Suprapubic skin (tissue), 4 donors: ENCODE measurements at regions not wholly inside any gene's neighbourhood (a gene's known extent, or its start where the extent isn't known, plus 50 kb on each side); places are given as distances from the start of the nearest gene placed in this dataset.

Experiments
- DNase-seq, 2 donors: peaks; one replicate each; pipeline ENCODE4 v3.0.0-alpha.2; 2019; ENCODE audit warnings: low spot score in 2 of 2
- H3K27ac ChIP-seq: fragments of 200-600 bp; sonication (generic); one replicate; pipeline ENCODE4 v1.5.1; 2019
- H3K27me3 ChIP-seq: fragments of 200-600 bp; sonication (generic); one replicate; pipeline ENCODE4 v1.5.1; 2019
- H3K36me3 ChIP-seq: fragments of 200-600 bp; sonication (generic); one replicate; pipeline ENCODE4 v1.5.1; 2019
- H3K4me1 ChIP-seq: fragments of 200-600 bp; sonication (generic); one replicate; pipeline ENCODE4 v1.5.1; 2019
- H3K4me3 ChIP-seq: fragments of 200-600 bp; sonication (generic); one replicate; pipeline ENCODE4 v1.5.1; 2019; ENCODE audit warnings: mild to moderate bottlenecking
- H3K9me3 ChIP-seq: fragments of 200-600 bp; sonication (generic); one replicate; pipeline ENCODE4 v1.5.1; 2019
- EP300 ChIP-seq: sonication (generic); formaldehyde crosslinking; IDR thresholded peaks from one replicate; pipeline ENCODE4 v1.6.1; 2017; ENCODE audit warnings: antibody characterized with exemption
- POLR2A ChIP-seq, 2 donors: fragments of 450-650 bp; IDR thresholded peaks; one replicate each; pipeline ENCODE4 v1.6.1; 2017; ENCODE audit warnings: antibody characterized with exemption in 2 of 2, mild to moderate bottlenecking in 2 of 2, moderate library complexity in 2 of 2
- POLR2AphosphoS5 ChIP-seq, 3 donors: sonication (generic); formaldehyde crosslinking; IDR thresholded peaks; one replicate each; pipeline ENCODE4 v1.6.1; 2017; ENCODE audit warnings: antibody characterized with exemption in 3 of 3
- WGBS: methylation state at CpG from one replicate; pipeline ENCODE4 v1.1.5; 2018; 5-methylcytosine and 5-hydroxymethylcytosine counted together
- TF ChIP-seq, protein P1 (sequence below), 2 donors: fragments of 200-600 bp in 1 of 2; fragments of 450-650 bp in 1 of 2; sonication (generic) in 1 of 2; IDR thresholded peaks; one replicate each; pipeline ENCODE4 v1.5.1; 2016 to 2019; ENCODE audit warnings: antibody characterized with exemption in 2 of 2, mild to moderate bottlenecking in 1 of 2, moderate library complexity in 1 of 2

DNA sequence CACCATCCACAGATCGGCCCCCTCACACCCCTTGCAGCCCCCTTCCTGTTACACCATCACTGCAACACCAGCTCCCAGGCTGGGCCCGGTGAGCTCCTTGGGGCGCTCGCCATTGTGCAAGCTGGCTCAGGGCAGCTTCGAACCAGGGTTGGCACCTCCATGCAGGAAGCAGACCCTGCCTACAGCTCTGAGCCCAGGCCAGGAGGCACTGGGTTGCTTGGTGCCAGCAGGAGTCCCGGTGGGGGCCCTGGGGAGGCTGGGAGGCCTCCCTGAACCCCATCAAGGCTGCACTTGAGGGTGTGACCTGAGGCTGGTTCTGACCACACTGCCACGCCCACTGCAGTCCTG is 417.1 kb downstream of the CTTN start:
- H3K4me3 ChIP-seq = no peak overlapping the region
- DNase-seq = no peak
- no peaks in the 10 kb centered on the region for H3K36me3 ChIP-seq
- no CpG with 5 or more reads among the region's 7 CpGs for WGBS
- H3K27ac ChIP-seq = no peak overlapping the region
- no peaks in the 10 kb centered on the region for H3K4me1 ChIP-seq
- H3K27me3 ChIP-seq = peaks cover 18% of the 10 kb centered on the region
- no peak for TF ChIP-seq POLR2A (IDR thresholded peaks at IDR 0.05)
- TF ChIP-seq POLR2AphosphoS5 (IDR thresholded peaks at IDR 0.05) = no peak
- TF ChIP-seq, protein P1, sequence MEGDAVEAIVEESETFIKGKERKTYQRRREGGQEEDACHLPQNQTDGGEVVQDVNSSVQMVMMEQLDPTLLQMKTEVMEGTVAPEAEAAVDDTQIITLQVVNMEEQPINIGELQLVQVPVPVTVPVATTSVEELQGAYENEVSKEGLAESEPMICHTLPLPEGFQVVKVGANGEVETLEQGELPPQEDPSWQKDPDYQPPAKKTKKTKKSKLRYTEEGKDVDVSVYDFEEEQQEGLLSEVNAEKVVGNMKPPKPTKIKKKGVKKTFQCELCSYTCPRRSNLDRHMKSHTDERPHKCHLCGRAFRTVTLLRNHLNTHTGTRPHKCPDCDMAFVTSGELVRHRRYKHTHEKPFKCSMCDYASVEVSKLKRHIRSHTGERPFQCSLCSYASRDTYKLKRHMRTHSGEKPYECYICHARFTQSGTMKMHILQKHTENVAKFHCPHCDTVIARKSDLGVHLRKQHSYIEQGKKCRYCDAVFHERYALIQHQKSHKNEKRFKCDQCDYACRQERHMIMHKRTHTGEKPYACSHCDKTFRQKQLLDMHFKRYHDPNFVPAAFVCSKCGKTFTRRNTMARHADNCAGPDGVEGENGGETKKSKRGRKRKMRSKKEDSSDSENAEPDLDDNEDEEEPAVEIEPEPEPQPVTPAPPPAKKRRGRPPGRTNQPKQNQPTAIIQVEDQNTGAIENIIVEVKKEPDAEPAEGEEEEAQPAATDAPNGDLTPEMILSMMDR (IDR thresholded peaks at IDR 0.05) = no peak
- TF ChIP-seq EP300 = no peak
- H3K9me3 ChIP-seq = no peaks in the 10 kb centered on the region

DNA sequence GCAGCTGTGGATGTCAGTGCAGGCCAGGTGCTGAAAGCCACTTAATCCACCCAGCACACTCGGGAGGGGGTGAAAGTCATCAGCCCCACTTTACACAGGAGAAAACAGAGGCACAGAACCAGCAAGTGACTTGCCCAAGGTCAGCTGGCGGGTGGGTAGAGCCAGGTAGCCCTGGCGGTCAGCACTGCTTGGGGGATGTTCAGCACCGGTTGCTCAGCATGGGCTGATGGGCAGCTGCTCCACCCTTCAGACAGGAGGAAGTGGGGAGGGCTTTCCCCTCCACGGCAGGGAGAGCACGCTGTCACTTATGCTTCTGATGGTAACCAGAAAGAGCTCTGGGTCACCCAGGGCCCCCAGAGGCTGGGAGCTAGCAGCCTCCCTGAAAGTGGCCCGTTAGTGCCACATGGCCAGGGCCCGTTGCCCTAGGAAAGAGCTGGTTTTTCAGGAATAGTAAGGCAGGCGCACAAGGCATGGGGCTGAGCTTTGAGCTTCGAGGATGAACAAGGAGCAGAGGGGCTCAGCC is 417.9 kb downstream of the CTTN start:
- DNase-seq = no peak
- Histone ChIP-seq H3K9me3 (no peaks in the 10 kb centered on the region), H3K27ac (no peak overlapping the region), H3K4me3 (no peak overlapping the region), H3K4me1 (no peaks in the 10 kb centered on the region), H3K36me3 (no peaks in the 10 kb centered on the region), H3K27me3 (peaks cover 22% of the 10 kb centered on the region)
- no peak for TF ChIP-seq POLR2A (IDR thresholded peaks at IDR 0.05)
- TF ChIP-seq POLR2AphosphoS5 (IDR thresholded peaks at IDR 0.05) = no peak
- no peak for TF ChIP-seq EP300
- TF ChIP-seq, protein P1 (IDR thresholded peaks at IDR 0.05) = no peak
- 63% methylated on average over 5 of the region's 10 CpGs for WGBS

DNA sequence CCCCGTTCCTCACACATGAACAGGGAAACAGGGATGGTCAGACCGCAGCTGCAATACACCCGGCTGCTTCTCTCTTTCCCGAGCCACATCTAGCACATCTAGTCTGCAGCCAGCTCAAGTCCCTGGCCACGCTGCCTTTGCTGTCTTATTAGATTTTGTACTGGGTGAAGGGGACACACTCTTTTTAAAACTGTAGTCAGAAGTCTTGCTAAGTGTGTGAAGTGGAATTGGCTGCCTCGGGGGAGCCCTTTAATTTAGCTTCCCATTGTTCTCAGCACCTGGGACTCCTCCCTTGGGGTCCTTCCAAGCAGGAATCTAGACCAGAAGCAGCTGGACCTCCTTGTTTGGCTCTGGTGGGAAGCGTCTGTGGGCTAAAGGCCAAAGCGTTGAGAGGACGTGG is 420.0 kb downstream of the CTTN start:
- TF ChIP-seq EP300 = no peak
- no peak for TF ChIP-seq POLR2A (IDR thresholded peaks at IDR 0.05)
- no peak for TF ChIP-seq POLR2AphosphoS5 (IDR thresholded peaks at IDR 0.05)
- no peak for DNase-seq
- 64% methylated on average over 9 of the region's 9 CpGs for WGBS
- Histone ChIP-seq H3K9me3 (no peaks in the 10 kb centered on the region), H3K27me3 (peaks cover 30% of the 10 kb centered on the region), H3K4me3 (no peak overlapping the region), H3K36me3 (no peaks in the 10 kb centered on the region), H3K27ac (no peak overlapping the region), H3K4me1 (no peaks in the 10 kb centered on the region)

DNA sequence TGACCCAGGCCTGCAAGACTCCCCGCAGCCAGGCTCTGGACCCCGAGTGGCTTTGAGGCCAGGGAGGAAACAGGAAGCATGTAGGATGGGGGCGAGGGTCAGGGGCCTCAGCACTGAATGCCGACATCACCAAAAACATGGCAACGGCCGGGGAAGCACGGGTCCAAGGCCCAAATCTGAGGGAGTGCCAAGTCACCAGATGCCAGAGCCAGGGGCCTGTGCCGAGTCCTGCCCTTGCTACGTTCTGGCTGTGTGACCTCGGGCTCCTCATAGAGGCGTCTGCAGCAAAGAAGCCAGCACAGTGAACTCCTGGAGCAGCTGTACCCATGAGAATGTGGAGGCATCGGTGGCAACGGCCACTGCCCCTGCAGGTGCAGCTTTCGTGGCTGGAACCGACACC is 420.7 kb downstream of the CTTN start:
- no peaks in the 10 kb centered on the region for H3K9me3 ChIP-seq
- 67% methylated on average over 7 of the region's 15 CpGs for WGBS
- H3K36me3 ChIP-seq = no peaks in the 10 kb centered on the region
- H3K27me3 ChIP-seq = peaks cover 36% of the 10 kb centered on the region
- DNase-seq = no peak
- TF ChIP-seq, protein P1 (IDR thresholded peaks at IDR 0.05) = no peak
- TF ChIP-seq POLR2A (IDR thresholded peaks at IDR 0.05) (no peak), EP300 (no peak), POLR2AphosphoS5 (IDR thresholded peaks at IDR 0.05) (no peak)
- H3K4me3 ChIP-seq = no peak overlapping the region
- no peaks in the 10 kb centered on the region for H3K4me1 ChIP-seq
- H3K27ac ChIP-seq = no peak overlapping the region

GRCh38 chr11:70820311-70820710 is 422.0 kb downstream of the CTTN start:
- H3K36me3 ChIP-seq = no peaks in the 10 kb centered on the region
- WGBS = 95% methylated on average over 31 of the region's 35 CpGs
- TF ChIP-seq EP300 (no peak), POLR2A (IDR thresholded peaks at IDR 0.05) (no peak), POLR2AphosphoS5 (IDR thresholded peaks at IDR 0.05) (no peak)
- peaks cover 49% of the 10 kb centered on the region for H3K27me3 ChIP-seq
- H3K4me1 ChIP-seq = no peaks in the 10 kb centered on the region
- H3K4me3 ChIP-seq = no peak overlapping the region
- H3K27ac ChIP-seq = no peak overlapping the region
- DNase-seq = no peak
- no peaks in the 10 kb centered on the region for H3K9me3 ChIP-seq

DNA sequence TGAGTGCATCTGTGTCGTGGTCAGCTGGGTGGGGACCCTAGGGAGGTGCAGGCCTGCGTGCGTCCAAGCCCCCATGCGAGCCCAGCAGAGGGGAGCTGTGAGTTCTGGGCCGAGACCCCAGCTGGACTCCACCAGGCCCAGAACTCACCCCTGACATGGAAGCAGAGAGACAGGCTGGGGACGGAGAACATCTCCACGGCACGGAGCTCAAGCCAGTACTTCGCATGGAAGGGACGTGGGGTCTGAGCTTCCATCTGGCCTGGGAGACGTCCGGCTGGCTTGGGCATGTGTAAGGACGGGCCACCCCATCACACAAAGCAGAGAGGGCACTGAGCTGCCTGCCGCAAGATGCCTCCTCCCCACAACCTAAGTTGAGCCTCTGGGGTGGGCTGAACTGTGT is 422.4 kb downstream of the CTTN start:
- no peak for DNase-seq
- H3K4me3 ChIP-seq = no peak overlapping the region
- no peak overlapping the region for H3K27ac ChIP-seq
- no peaks in the 10 kb centered on the region for H3K4me1 ChIP-seq
- WGBS = 94% methylated on average over 9 of the region's 14 CpGs
- TF ChIP-seq POLR2AphosphoS5 (IDR thresholded peaks at IDR 0.05) (no peak), POLR2A (IDR thresholded peaks at IDR 0.05) (no peak), EP300 (no peak)
- TF ChIP-seq, protein P1 (IDR thresholded peaks at IDR 0.05) = no peak
- no peaks in the 10 kb centered on the region for H3K36me3 ChIP-seq
- H3K9me3 ChIP-seq = no peaks in the 10 kb centered on the region
- peaks cover 52% of the 10 kb centered on the region for H3K27me3 ChIP-seq
